ENCODE measurements at regions not wholly inside any gene's neighbourhood (a gene's known extent, or its start where the extent isn't known, plus 50 kb on each side); places are given as distances from the start of the nearest gene placed in this dataset.

DNA sequence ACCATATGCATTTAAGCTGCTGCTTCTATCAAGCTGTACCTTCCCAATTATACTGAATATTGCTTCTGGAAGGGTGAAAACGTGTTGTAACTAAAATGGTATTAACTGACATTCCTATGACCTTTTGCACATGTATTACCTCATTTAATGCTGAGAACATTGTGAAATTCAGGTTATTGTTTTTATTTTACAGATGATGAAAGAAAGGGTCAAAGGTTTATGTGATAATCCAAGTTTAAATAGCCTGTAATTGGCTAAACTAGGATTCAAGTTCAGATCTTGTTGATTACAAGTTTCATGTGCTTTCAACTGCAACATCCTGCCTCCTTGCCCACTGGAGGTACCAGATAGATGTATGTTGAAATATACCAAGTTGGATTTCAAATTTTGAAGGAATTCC, 433.3 kb upstream of the PRICKLE1 start:
- no peak overlapping the region for H3K4me3 ChIP-seq
- H3K4me1 ChIP-seq (replicated peaks in 1 of 2) = no peaks in the 10 kb centered on the region
- H3K36me3 ChIP-seq (replicated peaks in 1 of 2) = no peaks in the 10 kb centered on the region
- no peak for TF ChIP-seq POLR2A (IDR thresholded peaks at IDR 0.05)
- TF ChIP-seq, protein P1, sequence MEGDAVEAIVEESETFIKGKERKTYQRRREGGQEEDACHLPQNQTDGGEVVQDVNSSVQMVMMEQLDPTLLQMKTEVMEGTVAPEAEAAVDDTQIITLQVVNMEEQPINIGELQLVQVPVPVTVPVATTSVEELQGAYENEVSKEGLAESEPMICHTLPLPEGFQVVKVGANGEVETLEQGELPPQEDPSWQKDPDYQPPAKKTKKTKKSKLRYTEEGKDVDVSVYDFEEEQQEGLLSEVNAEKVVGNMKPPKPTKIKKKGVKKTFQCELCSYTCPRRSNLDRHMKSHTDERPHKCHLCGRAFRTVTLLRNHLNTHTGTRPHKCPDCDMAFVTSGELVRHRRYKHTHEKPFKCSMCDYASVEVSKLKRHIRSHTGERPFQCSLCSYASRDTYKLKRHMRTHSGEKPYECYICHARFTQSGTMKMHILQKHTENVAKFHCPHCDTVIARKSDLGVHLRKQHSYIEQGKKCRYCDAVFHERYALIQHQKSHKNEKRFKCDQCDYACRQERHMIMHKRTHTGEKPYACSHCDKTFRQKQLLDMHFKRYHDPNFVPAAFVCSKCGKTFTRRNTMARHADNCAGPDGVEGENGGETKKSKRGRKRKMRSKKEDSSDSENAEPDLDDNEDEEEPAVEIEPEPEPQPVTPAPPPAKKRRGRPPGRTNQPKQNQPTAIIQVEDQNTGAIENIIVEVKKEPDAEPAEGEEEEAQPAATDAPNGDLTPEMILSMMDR (IDR thresholded peaks at IDR 0.05) = no peak
- H3K27ac ChIP-seq = no peak overlapping the region
- intact Hi-C loops (cut with DNase I) = no loop called here
- WGBS, 4 donors = 35 to 55% (median 41%) methylated on average over 1 of the region's 1 CpG
- no peak for DNase-seq
- H3K27me3 ChIP-seq = no peaks in the 10 kb centered on the region
- H3K9me3 ChIP-seq (replicated peaks in 1 of 3) = no peaks in the 10 kb centered on the region

DNA sequence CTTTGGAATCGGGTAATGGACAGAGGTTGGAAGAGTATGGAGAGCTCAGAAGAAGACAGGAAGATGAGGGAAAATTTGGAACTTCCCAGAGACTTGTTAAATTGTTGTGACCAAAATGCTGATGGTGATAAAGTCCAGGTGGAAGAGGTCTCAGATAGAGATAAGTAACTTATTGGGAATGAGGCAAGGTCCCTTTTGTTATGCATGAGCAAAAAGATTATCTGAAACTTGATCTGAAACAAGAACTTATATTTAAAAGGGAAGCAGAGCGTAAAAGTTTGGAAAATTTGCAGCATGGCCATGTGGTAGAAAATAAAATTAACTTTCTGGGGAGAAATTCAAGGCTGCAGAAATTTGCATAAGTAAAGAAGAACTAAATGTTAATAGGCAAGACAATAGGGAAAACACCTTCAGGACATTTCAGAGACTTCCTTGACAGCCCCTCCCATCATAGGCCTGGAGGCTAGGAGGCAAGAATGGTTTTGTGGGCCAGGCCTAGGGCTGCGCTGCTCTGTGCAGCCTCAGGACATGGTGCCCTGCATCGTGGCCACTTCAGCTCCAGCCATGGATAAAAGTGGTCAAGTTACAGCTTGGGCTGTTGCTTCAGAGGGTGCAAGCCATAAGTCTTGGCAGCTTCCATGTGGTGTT, 425.7 kb upstream of the PRICKLE1 start:
- 79 to 88% (median 82%) methylated on average over 4 of the region's 4 CpGs for WGBS, 4 donors
- intact Hi-C loops (cut with DNase I) = no loop called here
- H3K4me3 ChIP-seq = no peak overlapping the region

DNA sequence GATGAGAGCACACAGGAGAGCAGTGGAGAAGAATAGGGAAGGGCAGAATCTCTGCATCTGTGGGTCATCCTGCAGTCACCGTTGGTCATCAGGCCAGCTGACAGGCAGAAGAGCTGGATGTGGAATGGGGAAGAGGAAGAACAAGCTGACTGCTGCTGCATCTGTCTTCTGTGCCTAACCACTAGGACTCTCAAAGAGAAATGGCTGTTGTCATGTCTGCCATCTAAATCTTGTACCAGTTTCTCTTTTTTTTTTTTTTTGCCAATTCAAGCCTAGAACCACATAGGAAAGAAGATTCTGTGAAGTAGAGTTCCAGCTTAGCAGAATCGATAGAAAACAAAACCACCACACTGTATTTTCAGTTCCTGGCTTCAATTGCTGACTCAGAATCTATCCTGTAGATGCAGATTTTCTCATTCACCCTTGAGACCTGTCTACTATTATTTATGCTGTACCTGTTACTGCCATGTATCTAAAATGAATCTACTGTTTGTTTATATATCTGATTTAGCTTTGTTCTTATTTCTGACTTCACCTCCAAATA, 421.9 kb upstream of the PRICKLE1 start:
- DNase-seq = no peak
- Histone ChIP-seq H3K27me3 (no peaks in the 10 kb centered on the region), H3K4me3 (no peak overlapping the region), H3K27ac (no peak overlapping the region), H3K36me3 (replicated peaks in 1 of 2) (no peaks in the 10 kb centered on the region), H3K9me3 (replicated peaks in 1 of 3) (no peaks in the 10 kb centered on the region), H3K4me1 (replicated peaks in 1 of 2) (no peaks in the 10 kb centered on the region)
- WGBS, 4 donors = 40 to 70% (median 53%) methylated on average over 2 of the region's 2 CpGs
- intact Hi-C loops (cut with DNase I) = no loop called here
- no peak for TF ChIP-seq POLR2A (IDR thresholded peaks at IDR 0.05)
- TF ChIP-seq, protein P1 (IDR thresholded peaks at IDR 0.05) = no peak

More for the DNA sequence above, 425.7 kb upstream of the PRICKLE1 start:
- DNase-seq = no peak
- no peaks in the 10 kb centered on the region for H3K4me1 ChIP-seq (replicated peaks in 1 of 2)
- no peaks in the 10 kb centered on the region for H3K9me3 ChIP-seq (replicated peaks in 1 of 3)
- no peaks in the 10 kb centered on the region for H3K27me3 ChIP-seq
- H3K27ac ChIP-seq = no peak overlapping the region
- H3K36me3 ChIP-seq (replicated peaks in 1 of 2) = no peaks in the 10 kb centered on the region
- TF ChIP-seq POLR2A (IDR thresholded peaks at IDR 0.05) = no peak

- Histone ChIP-seq H3K4me1 (replicated peaks in 1 of 2) (no peaks in the 10 kb centered on the region), H3K9me3 (replicated peaks in 1 of 3) (no peaks in the 10 kb centered on the region), H3K27me3 (no peaks in the 10 kb centered on the region), H3K27ac (no peak overlapping the region), H3K36me3 (replicated peaks in 1 of 2) (no peaks in the 10 kb centered on the region), H3K4me3 (no peak overlapping the region)
- intact Hi-C loops (cut with DNase I) = no loop called here
- TF ChIP-seq POLR2A (IDR thresholded peaks at IDR 0.05) = no peak
- TF ChIP-seq, protein P1 (IDR thresholded peaks at IDR 0.05) = no peak
- DNase-seq = no peak
These were observed 420.3 kb upstream of the PRICKLE1 start for GRCh38 chr12:43009846-43010240.

Data from adrenal gland (tissue), 9 donors.